HL-60 (cell line): ENCODE measurements at regions not wholly inside any gene's neighbourhood (a gene's known extent, or its start where the extent isn't known, plus 50 kb on each side); places are given as distances from the start of the nearest gene placed in this dataset.

ENCODE experiments used
- DNase-seq, 2 experiments: peaks; one replicate each; pipeline ENCODE4 v3.0.0-alpha.2; 2010 to 2020; ENCODE audit warnings: low read depth in 1 of 2, low spot score in 1 of 2
- H3K27ac ChIP-seq: fragments of 250-450 bp; sonication (Bioruptor Pico); replicated peaks from 2 replicates; pipeline ENCODE4 v1.5.1; 2020; ENCODE audit warnings: mild to moderate bottlenecking, moderate library complexity
- H3K27me3 ChIP-seq: fragments of 250-450 bp; sonication (Bioruptor Pico); 2 replicates; pipeline ENCODE4 v1.5.1; 2021; ENCODE audit warnings: mild to moderate bottlenecking, moderate library complexity; ENCODE audit not compliant: insufficient read depth, poor library complexity, severe bottlenecking
- H3K4me3 ChIP-seq: replicated peaks from 2 replicates; pipeline ENCODE4 v1.5.1; 2011; ENCODE audit warnings: mild to moderate bottlenecking, control low read depth, low read length; ENCODE audit not compliant: insufficient read depth
- CTCF ChIP-seq: IDR thresholded peaks from one replicate; pipeline ENCODE4 v1.5.1; 2011; ENCODE audit warnings: low read length, control low read depth, inconsistent platforms; ENCODE audit not compliant: insufficient read depth
- GABPA ChIP-seq: IDR thresholded peaks from 2 replicates; pipeline ENCODE4 v1.6.1; 2012; ENCODE audit warnings: low read depth
- POLR2AphosphoS5 ChIP-seq: IDR thresholded peaks from 2 replicates; pipeline ENCODE4 v1.6.1; 2012; ENCODE audit warnings: low read depth
- REST ChIP-seq: IDR thresholded peaks from 2 replicates; pipeline ENCODE4 v1.6.1; 2012; ENCODE audit warnings: low read depth; ENCODE audit not compliant: insufficient replicate concordance
- SPI1 ChIP-seq: IDR thresholded peaks from 2 replicates; pipeline ENCODE4 v1.6.1; 2012; ENCODE audit warnings: low read depth, mild to moderate bottlenecking, borderline replicate concordance

- peak in 1 of 2 experiments; percentile 36 for DNase-seq
- TF ChIP-seq POLR2AphosphoS5 (no peak), CTCF (peak; percentile 17), GABPA (no peak)
- Histone ChIP-seq H3K27ac (no peak overlapping the region), H3K4me3 (no peak overlapping the region), H3K27me3 (no peaks in the 10 kb centered on the region)
Observed at GRCh38 chr12:47397664-47398281, 308.1 kb downstream of the RPAP3 start.

- no peak overlapping the region for H3K27ac ChIP-seq
- no peak for DNase-seq
- TF ChIP-seq SPI1 = no peak
- no peak for TF ChIP-seq REST
- no peak for TF ChIP-seq GABPA
- TF ChIP-seq CTCF = no peak
- no peak for TF ChIP-seq POLR2AphosphoS5
- no peaks in the 10 kb centered on the region for H3K27me3 ChIP-seq
- no peak overlapping the region for H3K4me3 ChIP-seq
Observed at GRCh38 chr12:47396902-47397663, 308.7 kb downstream of the RPAP3 start.

GRCh38 chr12:47394070-47394469 is 311.8 kb downstream of the RPAP3 start:
- H3K27ac ChIP-seq = no peak overlapping the region
- H3K4me3 ChIP-seq = no peak overlapping the region
- TF ChIP-seq GABPA (no peak), REST (no peak), POLR2AphosphoS5 (no peak), SPI1 (no peak), CTCF (no peak)
- no peak for DNase-seq
- H3K27me3 ChIP-seq = no peaks in the 10 kb centered on the region
